Osteoblast (primary cell): ENCODE measurements at regions not wholly inside any gene's neighbourhood (a gene's known extent, or its start where the extent isn't known, plus 50 kb on each side); places are given as distances from the start of the nearest gene placed in this dataset.
"Not testable (repeated sequence)": the region's sequence is repeated elsewhere in the genome, so short reads cannot be mapped to it uniquely, and the experiment has no call there.

ENCODE experiments used
- DNase-seq: peaks from one replicate; pipeline ENCODE4 v3.0.0; 2011; ENCODE audit warnings: low spot score, mixed read lengths; ENCODE audit not compliant: insufficient read length; ENCODE audit errors: missing footprints
- H2AFZ ChIP-seq: 2 replicates; pipeline ENCODE4 v1.6.0; 2011; ENCODE audit warnings: mild to moderate bottlenecking, low read length
- H3K27ac ChIP-seq: 2 replicates; pipeline ENCODE4 v1.5.1; 2011; ENCODE audit warnings: mild to moderate bottlenecking, low read depth, low read length, moderate library complexity
- H3K27me3 ChIP-seq: 2 replicates; pipeline ENCODE4 v1.6.0; 2012; ENCODE audit warnings: mild to moderate bottlenecking, control low read depth, inconsistent platforms, low read length, moderate library complexity; ENCODE audit not compliant: insufficient read depth
- H3K36me3 ChIP-seq: 2 replicates; pipeline ENCODE4 v1.5.1; 2011; ENCODE audit warnings: mild to moderate bottlenecking, low read length, control low read depth, moderate library complexity; ENCODE audit not compliant: insufficient read depth
- H3K4me1 ChIP-seq: 2 replicates; pipeline ENCODE4 v1.5.1; 2011; ENCODE audit warnings: mild to moderate bottlenecking, low read length, control low read depth, moderate library complexity; ENCODE audit not compliant: insufficient read depth
- H3K4me2 ChIP-seq: 2 replicates; pipeline ENCODE4 v1.6.0; 2011; ENCODE audit warnings: mild to moderate bottlenecking, low read length; ENCODE audit not compliant: insufficient read depth
- H3K4me3 ChIP-seq: fragments of 200-600 bp; sonication (generic); 3 replicates; pipeline ENCODE4 v1.5.1; 2012; ENCODE audit warnings: mild to moderate bottlenecking, low read length, inconsistent platforms; ENCODE audit not compliant: insufficient read depth
- H3K79me2 ChIP-seq: 2 replicates; pipeline ENCODE4 v1.6.0; 2012; ENCODE audit warnings: mild to moderate bottlenecking, low read length, control low read depth, inconsistent platforms; ENCODE audit not compliant: insufficient read depth
- H3K9me3 ChIP-seq: 2 replicates; pipeline ENCODE4 v1.5.1; 2011; ENCODE audit warnings: low read depth, low read length, control low read depth
- H4K20me1 ChIP-seq: 2 replicates; pipeline ENCODE4 v1.6.0; 2012; ENCODE audit warnings: mild to moderate bottlenecking, low read length, control low read depth; ENCODE audit not compliant: insufficient read depth
- TF ChIP-seq, protein P1 (sequence below): IDR thresholded peaks from 2 replicates; pipeline ENCODE4 v1.5.1; 2011; ENCODE audit warnings: mild to moderate bottlenecking, low read depth, low read length, moderate library complexity; ENCODE audit errors: extremely low read depth

DNA sequence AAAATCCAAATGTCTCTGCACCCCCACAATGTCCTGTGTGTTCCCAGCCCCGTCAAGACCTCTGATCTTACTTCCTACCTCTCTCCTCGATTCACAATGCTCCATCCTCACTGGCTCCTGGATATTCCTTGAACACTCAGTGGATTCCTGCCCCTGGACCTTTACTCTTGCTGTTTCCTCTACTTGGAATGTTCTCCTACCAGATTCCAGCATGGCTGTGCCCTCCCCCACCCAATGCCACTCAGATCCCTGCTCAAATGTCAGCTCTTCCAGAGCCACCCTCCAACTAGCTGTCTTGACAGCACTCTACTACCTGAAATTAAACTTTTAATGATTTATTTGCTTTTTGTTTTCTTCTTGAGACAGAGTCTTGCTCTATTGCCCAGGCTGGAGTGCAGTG, 107.4 kb downstream of the KLF5 start:
- TF ChIP-seq, protein P1, sequence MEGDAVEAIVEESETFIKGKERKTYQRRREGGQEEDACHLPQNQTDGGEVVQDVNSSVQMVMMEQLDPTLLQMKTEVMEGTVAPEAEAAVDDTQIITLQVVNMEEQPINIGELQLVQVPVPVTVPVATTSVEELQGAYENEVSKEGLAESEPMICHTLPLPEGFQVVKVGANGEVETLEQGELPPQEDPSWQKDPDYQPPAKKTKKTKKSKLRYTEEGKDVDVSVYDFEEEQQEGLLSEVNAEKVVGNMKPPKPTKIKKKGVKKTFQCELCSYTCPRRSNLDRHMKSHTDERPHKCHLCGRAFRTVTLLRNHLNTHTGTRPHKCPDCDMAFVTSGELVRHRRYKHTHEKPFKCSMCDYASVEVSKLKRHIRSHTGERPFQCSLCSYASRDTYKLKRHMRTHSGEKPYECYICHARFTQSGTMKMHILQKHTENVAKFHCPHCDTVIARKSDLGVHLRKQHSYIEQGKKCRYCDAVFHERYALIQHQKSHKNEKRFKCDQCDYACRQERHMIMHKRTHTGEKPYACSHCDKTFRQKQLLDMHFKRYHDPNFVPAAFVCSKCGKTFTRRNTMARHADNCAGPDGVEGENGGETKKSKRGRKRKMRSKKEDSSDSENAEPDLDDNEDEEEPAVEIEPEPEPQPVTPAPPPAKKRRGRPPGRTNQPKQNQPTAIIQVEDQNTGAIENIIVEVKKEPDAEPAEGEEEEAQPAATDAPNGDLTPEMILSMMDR: no peak
- no peaks in the 10 kb centered on the region for H4K20me1 ChIP-seq
- H3K4me1 ChIP-seq: no peaks in the 10 kb centered on the region
- no peak for DNase-seq
- no peaks in the 10 kb centered on the region for H3K9me3 ChIP-seq
- H3K79me2 ChIP-seq: no peaks in the 10 kb centered on the region
- H3K36me3 ChIP-seq: no peaks in the 10 kb centered on the region
- no peak overlapping the region for H2AFZ ChIP-seq
- no peak overlapping the region for H3K4me3 ChIP-seq
- H3K27ac ChIP-seq: no peak overlapping the region
- H3K4me2 ChIP-seq: no peak overlapping the region
- H3K27me3 ChIP-seq: no peaks in the 10 kb centered on the region

DNA sequence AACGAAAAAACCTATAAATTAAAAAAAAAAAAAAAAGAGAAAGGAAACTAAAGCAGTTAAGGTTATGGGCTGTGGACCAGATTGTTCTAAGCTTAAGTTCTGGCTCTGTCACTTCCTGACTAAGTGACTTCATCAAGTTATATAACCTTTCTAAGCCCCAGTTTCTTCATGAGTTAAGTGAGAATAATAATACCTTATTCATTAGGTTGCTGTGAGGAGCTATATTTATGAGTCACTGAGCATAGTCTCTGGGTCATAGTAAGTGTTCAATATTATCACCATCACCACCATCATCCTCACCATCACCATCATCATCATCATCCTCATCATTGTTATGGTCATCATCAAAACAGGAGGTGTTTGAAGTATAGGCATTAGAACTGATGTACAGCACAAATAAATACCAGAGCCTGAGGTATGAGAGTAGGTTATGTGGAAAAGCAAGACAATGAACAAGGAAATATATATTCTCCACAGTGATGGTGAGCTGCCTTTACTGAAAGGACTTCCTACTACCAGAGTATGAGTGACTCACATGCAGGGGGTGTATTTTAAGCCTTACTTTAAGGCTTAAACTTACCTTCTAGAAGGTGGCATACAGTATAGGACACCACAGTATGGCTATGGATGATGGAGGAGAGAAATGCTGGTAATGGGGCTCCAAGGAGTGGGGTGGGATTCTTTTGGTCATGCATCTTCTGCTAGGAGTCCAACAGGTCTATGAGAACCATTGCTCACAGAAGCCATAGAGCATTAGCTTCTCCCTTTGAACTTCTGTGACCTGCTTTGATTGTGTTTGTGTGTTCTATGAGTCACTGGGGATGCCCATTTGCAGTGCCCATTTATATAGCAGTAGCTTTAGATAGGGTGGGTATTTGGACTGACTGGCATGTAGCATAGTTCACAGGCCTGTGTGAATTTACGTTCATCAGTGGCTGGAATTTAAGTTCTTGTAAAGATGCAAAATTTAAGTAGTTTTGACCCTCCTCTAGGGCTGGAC, 104.4 kb downstream of the KLF5 start:
- Histone ChIP-seq H3K4me1 (peaks cover 3% of the 10 kb centered on the region), H3K4me3 (no peak overlapping the region), H2AFZ (no peak overlapping the region), H3K79me2 (no peaks in the 10 kb centered on the region), H3K4me2 (no peak overlapping the region), H3K27ac (no peak overlapping the region), H3K27me3 (no peaks in the 10 kb centered on the region), H3K9me3 (no peaks in the 10 kb centered on the region), H3K36me3 (no peaks in the 10 kb centered on the region), H4K20me1 (no peaks in the 10 kb centered on the region)
- TF ChIP-seq, protein P1: no peak
- DNase-seq: peak; percentile 21

DNA sequence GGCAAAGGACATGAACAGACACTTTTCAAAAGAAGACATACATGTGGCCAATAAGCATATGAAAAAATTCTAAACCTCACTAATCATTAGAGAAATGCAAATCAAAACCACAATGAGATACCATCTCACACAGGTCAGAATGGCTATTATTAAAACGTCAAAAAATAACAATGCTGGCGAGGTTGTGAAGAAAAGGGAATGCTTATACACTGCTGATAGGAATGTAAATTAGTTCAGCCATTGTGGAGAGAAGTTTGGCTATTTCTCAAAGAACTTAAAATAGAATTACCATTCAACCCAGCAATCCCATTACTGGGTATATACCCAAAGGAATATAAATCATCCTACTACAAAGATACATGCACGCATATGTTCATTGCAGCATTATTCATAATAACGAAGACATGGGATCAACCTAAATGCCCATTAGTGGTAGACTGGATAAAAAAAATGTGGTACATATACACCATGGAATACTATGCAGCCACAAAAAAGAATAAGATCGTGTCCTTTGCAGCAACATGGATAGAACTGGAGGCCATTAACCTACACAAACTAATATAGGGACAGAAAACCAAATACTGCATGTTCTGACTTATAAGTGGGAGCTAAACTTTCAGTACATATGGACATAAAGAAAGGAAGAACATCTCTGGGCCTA, 101.7 kb downstream of the KLF5 start:
- H2AFZ ChIP-seq, H3K9me3 ChIP-seq, H3K4me3 ChIP-seq, H3K36me3 ChIP-seq, DNase-seq, H3K79me2 ChIP-seq, H4K20me1 ChIP-seq, H3K27ac ChIP-seq, H3K4me2 ChIP-seq, H3K4me1 ChIP-seq, H3K27me3 ChIP-seq: not testable (repeated sequence)

DNA sequence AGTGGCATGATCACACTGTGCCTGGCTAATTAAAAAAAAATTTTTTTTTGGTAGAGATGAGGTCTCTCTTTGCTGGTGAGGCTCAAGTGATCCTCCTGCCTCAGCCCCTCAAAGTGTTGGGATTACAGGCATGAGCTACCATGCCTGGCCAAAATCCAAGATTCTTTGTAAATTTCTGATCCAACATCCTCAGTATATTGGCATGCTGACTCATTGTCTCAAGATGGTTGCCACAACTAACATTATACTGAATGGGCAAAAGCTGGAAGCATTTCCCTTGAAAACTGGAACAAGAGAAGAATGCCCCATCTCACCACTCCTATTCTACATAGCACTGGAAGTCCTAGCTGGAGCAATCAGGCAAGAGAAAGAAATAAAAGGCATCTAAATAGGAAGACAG, 100.0 kb downstream of the KLF5 start:
- H3K36me3 ChIP-seq: no peaks in the 10 kb centered on the region
- H3K4me2 ChIP-seq: no peak overlapping the region
- TF ChIP-seq, protein P1: no peak
- no peaks in the 10 kb centered on the region for H4K20me1 ChIP-seq
- no peak overlapping the region for H3K4me3 ChIP-seq
- H3K4me1 ChIP-seq: peaks cover 3% of the 10 kb centered on the region
- H3K27ac ChIP-seq: peak overlapping the region; percentile 55
- H2AFZ ChIP-seq: peak overlapping the region; percentile 90
- no peaks in the 10 kb centered on the region for H3K27me3 ChIP-seq
- H3K79me2 ChIP-seq: no peaks in the 10 kb centered on the region
- no peaks in the 10 kb centered on the region for H3K9me3 ChIP-seq
- no peak for DNase-seq
